GM12878 (cell line): ENCODE measurements at regions not wholly inside any gene's neighbourhood (a gene's known extent, or its start where the extent isn't known, plus 50 kb on each side); places are given as distances from the start of the nearest gene placed in this dataset.

Experiments
- SMC3 ChIP-seq: IDR thresholded peaks from 2 replicates; pipeline ENCODE4 v1.6.1; 2011; ENCODE audit warnings: low read length, improper control_type of control experiment, borderline replicate concordance
- TF ChIP-seq, protein P1 (sequence below): fragments of 450-650 bp; IDR thresholded peaks from 2 replicates; pipeline ENCODE4 v1.6.1; 2017; ENCODE audit warnings: mild to moderate bottlenecking

DNA sequence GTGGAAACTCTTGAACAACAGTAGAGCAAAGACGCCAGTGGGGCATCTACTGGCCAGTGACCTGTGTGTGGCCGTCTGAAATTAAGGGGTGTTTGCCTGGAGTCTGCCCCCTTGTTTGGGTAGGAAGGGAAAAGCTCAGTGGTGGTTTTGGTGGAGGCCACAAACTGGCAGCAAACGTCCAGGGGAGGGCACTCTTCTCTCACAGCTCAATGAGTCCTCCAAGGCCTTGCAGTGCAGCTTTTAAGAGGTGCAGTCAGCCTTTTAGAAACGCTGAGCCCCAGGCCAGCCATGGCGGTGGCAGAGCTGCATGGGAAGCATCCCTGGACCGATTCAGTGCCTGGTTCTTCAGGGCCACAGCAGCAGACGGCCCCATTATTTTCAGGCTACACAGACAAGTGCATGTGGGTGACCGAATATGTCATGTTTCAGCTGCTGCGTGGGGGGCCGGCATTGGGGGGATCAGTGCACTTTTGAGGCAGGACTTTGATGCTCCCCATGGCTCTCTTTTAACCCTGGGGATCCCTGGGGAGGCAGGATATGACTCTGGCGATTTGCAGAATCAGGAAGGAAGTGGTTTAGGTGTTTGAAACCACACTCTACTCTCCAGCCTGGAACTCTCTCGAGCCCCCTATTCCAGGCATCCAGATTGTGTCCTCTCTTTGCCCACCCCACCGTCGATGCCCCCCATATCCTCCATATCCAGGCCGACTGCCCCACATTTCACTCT lies 414.0 kb downstream of the PRDM2 start:
- TF ChIP-seq SMC3 = peak; percentile 68
- TF ChIP-seq, protein P1, sequence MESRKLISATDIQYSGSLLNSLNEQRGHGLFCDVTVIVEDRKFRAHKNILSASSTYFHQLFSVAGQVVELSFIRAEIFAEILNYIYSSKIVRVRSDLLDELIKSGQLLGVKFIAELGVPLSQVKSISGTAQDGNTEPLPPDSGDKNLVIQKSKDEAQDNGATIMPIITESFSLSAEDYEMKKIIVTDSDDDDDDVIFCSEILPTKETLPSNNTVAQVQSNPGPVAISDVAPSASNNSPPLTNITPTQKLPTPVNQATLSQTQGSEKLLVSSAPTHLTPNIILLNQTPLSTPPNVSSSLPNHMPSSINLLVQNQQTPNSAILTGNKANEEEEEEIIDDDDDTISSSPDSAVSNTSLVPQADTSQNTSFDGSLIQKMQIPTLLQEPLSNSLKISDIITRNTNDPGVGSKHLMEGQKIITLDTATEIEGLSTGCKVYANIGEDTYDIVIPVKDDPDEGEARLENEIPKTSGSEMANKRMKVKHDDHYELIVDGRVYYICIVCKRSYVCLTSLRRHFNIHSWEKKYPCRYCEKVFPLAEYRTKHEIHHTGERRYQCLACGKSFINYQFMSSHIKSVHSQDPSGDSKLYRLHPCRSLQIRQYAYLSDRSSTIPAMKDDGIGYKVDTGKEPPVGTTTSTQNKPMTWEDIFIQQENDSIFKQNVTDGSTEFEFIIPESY = no peak
